Activated T-helper 2 cell treated with anti-CD3 and anti-CD28 coated beads, Interferon-gamma antibody, Interleukin-2, Interleukin-4, amounts not matched to agents 10 μg/mL and 5 μg/mL and 100 μg/mL, durations not matched to agents 14 hours and 24 hours and 36 hours (primary cell): ENCODE measurements at regions not wholly inside any gene's neighbourhood (a gene's known extent, or its start where the extent isn't known, plus 50 kb on each side); places are given as distances from the start of the nearest gene placed in this dataset.
"Not testable (repeated sequence)": the region's sequence is repeated elsewhere in the genome, so short reads cannot be mapped to it uniquely, and the experiment has no call there.

ENCODE experiments used
- DNase-seq: peaks from one replicate; pipeline ENCODE4 v3.0.0; 2021; ENCODE audit warnings: low spot score
- H3K27ac Mint-ChIP-seq: one replicate; pipeline ENCODE4 v1.8.0; 2021; ENCODE audit warnings: mixed read lengths
- H3K27me3 Mint-ChIP-seq: one replicate; pipeline ENCODE4 v1.8.0; 2021; ENCODE audit warnings: low read depth, mixed read lengths
- H3K36me3 Mint-ChIP-seq: one replicate; pipeline ENCODE4 v1.8.0; 2021; ENCODE audit warnings: low read depth, mixed read lengths
- H3K4me1 Mint-ChIP-seq: one replicate; pipeline ENCODE4 v1.8.0; 2021; ENCODE audit warnings: low read depth, mixed read lengths
- H3K4me3 Mint-ChIP-seq: one replicate; pipeline ENCODE4 v1.8.0; 2021; ENCODE audit warnings: low read depth, mild to moderate bottlenecking, moderate library complexity, mixed read lengths
- H3K9me3 Mint-ChIP-seq: one replicate; pipeline ENCODE4 v1.8.0; 2021; ENCODE audit warnings: mixed read lengths
- intact Hi-C: fragments of 100-400 bp; cut with micrococcal nuclease; formaldehyde crosslinking; loops from one replicate; pipeline ENCODE4 v1.15.1; 2023

DNA sequence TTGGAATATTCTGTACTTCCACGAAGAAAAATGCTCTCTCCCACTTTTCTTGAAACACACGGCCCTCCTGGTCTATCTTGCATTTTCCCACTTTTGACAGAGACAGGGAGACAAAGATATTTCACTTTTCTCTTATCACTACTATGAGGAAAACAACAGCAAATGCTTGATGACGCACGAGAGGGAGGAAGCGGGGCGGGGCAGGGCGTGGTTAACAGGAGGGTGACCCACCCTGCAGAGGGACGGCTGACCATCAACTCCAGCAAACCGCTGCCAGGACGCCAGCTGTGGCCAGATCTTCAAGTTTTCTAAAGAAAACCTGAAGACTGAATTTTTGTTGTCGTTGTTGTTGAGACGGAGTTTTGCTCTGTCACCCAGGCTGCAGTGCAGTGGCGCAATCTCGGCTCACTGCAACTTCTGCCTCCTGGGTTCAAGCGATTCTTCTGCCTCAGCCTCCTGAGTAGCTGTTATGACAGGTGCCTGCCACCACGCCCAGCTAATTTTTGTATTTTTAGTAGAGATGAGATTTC lies 63.8 kb downstream of the NSUN5 start:
- H3K4me3 Mint-ChIP-seq, H3K36me3 Mint-ChIP-seq: not testable (repeated sequence)

GRCh38 chr7:73234994-73235717 lies 73.5 kb downstream of the NSUN5 start:
- H3K9me3 Mint-ChIP-seq, H3K27me3 Mint-ChIP-seq, intact Hi-C loops, H3K36me3 Mint-ChIP-seq, H3K4me1 Mint-ChIP-seq, H3K4me3 Mint-ChIP-seq, H3K27ac Mint-ChIP-seq: not testable (repeated sequence)
- peak; percentile 90 for DNase-seq

More for the DNA sequence above, 63.8 kb downstream of the NSUN5 start:
- DNase-seq, H3K9me3 Mint-ChIP-seq, H3K27me3 Mint-ChIP-seq, H3K27ac Mint-ChIP-seq, intact Hi-C loops, H3K4me1 Mint-ChIP-seq: not testable (repeated sequence)

DNA sequence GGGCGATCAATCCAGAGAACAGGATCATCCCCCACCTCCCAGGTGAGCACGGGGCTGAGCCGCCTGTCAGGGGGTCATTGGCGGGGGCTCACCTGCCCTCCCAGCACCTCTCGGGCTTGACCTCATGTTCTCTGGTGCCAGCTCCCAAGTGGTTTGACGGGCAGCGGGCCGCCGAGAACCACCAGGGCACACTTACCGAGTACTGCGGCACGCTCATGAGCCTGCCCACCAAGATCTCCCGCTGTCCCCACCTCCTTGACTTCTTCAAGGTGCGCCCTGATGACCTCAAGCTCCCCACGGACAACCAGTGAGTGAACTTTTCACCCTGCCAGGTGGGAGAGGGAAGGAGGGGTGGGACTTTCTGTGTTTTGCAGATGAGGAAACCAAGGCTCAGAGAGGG lies 82.9 kb downstream of the NSUN5 start:
- DNase-seq, H3K36me3 Mint-ChIP-seq, H3K4me3 Mint-ChIP-seq, H3K27me3 Mint-ChIP-seq, intact Hi-C loops, H3K4me1 Mint-ChIP-seq, H3K27ac Mint-ChIP-seq, H3K9me3 Mint-ChIP-seq: not testable (repeated sequence)

GRCh38 chr7:73221724-73222123 lies 86.9 kb downstream of the NSUN5 start:
- H3K36me3 Mint-ChIP-seq, H3K27me3 Mint-ChIP-seq, H3K9me3 Mint-ChIP-seq, H3K4me1 Mint-ChIP-seq, intact Hi-C loops, DNase-seq, H3K4me3 Mint-ChIP-seq, H3K27ac Mint-ChIP-seq: not testable (repeated sequence)

DNA sequence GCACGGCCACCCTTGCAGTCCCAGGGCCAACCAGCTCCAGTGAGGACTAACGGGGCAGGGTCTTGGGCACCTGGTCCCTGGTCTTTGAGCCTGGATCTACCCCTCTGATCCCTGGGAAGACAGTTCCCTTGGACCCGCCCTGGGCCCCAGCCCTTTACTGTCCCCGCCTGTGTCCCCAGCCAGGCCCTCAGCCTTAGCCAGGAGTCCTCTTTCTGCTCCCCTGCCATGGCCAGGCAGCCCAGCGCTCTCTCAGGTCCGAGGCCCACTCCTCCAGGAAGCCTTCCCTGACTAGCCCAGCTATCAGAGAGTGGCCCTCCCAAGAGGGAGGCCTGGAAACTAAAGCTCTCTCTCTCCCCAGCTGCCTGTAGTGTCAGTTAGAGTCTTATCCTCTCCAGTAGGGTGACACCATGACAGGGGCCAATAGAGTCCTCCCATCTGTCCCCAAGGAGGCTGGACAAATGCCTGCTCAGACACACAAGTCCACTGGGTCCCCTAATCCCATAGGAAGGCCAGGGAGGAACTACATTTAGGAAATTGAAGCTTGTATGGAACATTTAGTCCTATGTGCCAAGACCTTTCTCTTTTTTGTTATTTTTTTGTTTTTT lies 87.8 kb downstream of the NSUN5 start:
- H3K4me1 Mint-ChIP-seq, H3K27me3 Mint-ChIP-seq, H3K36me3 Mint-ChIP-seq, intact Hi-C loops, H3K27ac Mint-ChIP-seq, DNase-seq, H3K9me3 Mint-ChIP-seq, H3K4me3 Mint-ChIP-seq: not testable (repeated sequence)

- H3K9me3 Mint-ChIP-seq, H3K4me3 Mint-ChIP-seq, intact Hi-C loops, H3K4me1 Mint-ChIP-seq, H3K27me3 Mint-ChIP-seq, H3K36me3 Mint-ChIP-seq, H3K27ac Mint-ChIP-seq, DNase-seq: not testable (repeated sequence)
These were observed 88.3 kb downstream of the NSUN5 start for GRCh38 chr7:73220357-73220756.

DNA sequence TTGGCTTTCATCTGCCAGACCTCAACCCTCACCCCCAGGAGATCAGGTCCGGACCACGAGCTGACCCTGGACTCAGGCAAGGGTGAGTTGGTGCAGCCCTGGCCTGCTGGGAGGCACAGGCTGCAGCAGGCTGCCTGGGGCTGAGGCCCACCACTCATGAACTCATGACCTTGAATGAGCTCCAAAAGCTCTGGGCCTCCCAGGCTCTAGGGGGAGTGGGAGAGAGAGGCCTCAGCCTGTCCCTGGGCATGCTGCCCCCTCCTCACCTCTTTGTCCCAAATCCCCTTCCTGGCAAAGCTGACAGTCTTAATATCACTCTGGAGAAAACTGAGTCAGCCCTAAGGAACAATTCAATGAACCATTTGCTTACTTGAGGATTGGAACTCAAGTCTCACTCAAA lies 89.8 kb downstream of the NSUN5 start:
- H3K4me3 Mint-ChIP-seq, H3K9me3 Mint-ChIP-seq, H3K4me1 Mint-ChIP-seq, DNase-seq, H3K27ac Mint-ChIP-seq, H3K27me3 Mint-ChIP-seq, intact Hi-C loops, H3K36me3 Mint-ChIP-seq: not testable (repeated sequence)

DNA sequence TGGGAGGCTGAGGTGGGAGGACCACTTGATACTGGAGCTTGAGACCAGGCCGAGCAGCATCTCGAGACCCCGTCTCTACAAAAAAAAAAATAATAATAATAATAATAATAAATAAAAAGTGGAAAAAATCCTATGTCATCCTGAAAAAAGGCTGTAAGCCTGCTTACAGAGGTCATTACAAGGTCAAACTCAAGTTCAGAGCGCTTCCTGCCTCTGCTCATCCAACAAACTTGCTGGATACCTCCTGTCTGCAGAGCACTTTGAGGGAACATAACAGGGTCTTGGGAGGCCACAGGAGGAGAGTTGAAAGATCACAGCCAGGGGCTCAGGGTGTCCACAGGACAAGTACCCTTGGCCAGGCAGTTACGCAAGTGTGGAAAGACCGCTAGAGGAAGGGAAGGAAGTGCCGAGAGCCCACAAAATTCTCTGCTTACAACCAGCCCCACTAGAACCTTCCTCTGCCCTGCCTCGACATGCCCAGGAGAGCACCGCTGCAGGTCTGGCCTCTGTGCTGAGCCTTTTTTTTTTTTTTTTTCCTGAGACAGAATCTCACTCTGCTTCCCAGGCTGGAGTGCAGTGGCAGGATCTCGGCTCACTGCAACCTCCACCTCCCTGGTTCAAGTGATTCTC lies 92.5 kb downstream of the NSUN5 start:
- intact Hi-C loops, H3K4me3 Mint-ChIP-seq, H3K27me3 Mint-ChIP-seq, H3K27ac Mint-ChIP-seq, DNase-seq, H3K4me1 Mint-ChIP-seq, H3K9me3 Mint-ChIP-seq, H3K36me3 Mint-ChIP-seq: not testable (repeated sequence)

- H3K36me3 Mint-ChIP-seq, DNase-seq, H3K27ac Mint-ChIP-seq, H3K27me3 Mint-ChIP-seq, H3K4me1 Mint-ChIP-seq, H3K4me3 Mint-ChIP-seq, H3K9me3 Mint-ChIP-seq, intact Hi-C loops: not testable (repeated sequence)
These were observed 93.4 kb downstream of the NSUN5 start for GRCh38 chr7:73215232-73215631.

DNA sequence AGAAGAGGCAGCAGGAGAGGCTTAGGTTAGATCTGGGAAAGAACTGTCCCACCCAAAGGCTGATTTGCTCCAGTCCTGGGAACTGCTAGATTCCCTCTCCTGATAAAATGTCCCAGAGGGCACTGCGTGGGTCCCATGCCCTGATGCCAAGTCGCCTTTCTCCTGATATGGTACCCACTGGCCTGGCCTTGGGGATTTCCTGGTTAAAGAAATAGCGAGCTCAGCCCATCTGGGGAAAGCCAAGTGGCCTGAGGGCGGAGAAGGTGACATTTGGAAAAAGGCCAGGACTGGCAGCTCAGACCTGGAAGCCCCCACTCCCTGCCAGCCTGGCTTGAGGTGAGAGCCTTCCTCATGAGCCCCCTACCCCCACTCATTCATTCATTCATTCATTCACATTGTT lies 94.2 kb downstream of the NSUN5 start:
- H3K4me3 Mint-ChIP-seq, H3K9me3 Mint-ChIP-seq, H3K27ac Mint-ChIP-seq, H3K4me1 Mint-ChIP-seq, intact Hi-C loops, DNase-seq, H3K27me3 Mint-ChIP-seq, H3K36me3 Mint-ChIP-seq: not testable (repeated sequence)

- H3K27ac Mint-ChIP-seq, DNase-seq, H3K9me3 Mint-ChIP-seq, H3K36me3 Mint-ChIP-seq, H3K4me1 Mint-ChIP-seq, H3K27me3 Mint-ChIP-seq, intact Hi-C loops, H3K4me3 Mint-ChIP-seq: not testable (repeated sequence)
These were observed 95.5 kb downstream of the NSUN5 start for GRCh38 chr7:73213076-73213475.

- H3K4me1 Mint-ChIP-seq, H3K9me3 Mint-ChIP-seq, H3K4me3 Mint-ChIP-seq, H3K27me3 Mint-ChIP-seq, H3K36me3 Mint-ChIP-seq, DNase-seq, H3K27ac Mint-ChIP-seq, intact Hi-C loops: not testable (repeated sequence)
These were observed 103.0 kb downstream of the NSUN5 start for GRCh38 chr7:73205594-73205993.

DNA sequence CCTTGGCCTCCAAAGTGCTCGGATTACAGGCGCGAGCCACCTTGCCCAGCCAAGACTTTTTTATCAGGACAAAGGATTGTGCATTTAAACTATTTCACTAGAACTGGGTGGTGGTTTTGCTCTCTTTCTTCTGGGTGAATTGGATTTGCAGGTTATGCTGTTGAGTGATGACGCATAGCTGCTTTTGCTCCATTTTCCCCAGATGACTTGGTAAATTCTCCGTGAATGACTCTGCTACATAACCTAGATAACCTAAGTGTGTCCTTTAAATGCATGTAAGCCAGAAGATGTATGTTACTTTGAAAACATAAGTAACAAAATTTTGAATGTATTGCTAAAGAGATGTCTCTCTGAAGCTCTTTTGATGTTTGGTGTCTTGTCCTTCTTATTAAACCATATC lies 103.7 kb downstream of the NSUN5 start:
- H3K36me3 Mint-ChIP-seq, H3K27me3 Mint-ChIP-seq, H3K9me3 Mint-ChIP-seq, H3K4me1 Mint-ChIP-seq, DNase-seq, intact Hi-C loops, H3K4me3 Mint-ChIP-seq, H3K27ac Mint-ChIP-seq: not testable (repeated sequence)
